ENCODE measurements at regions not wholly inside any gene's neighbourhood (a gene's known extent, or its start where the extent isn't known, plus 50 kb on each side); places are given as distances from the start of the nearest gene placed in this dataset.

- TF ChIP-seq CTCF (IDR thresholded peaks at IDR 0.05) (no peak), POLR2A (IDR thresholded peaks at IDR 0.05) (no peak)
Measured at GRCh38 chr6:40299681-40300080, 287.5 kb downstream of the LRFN2 start.

Measured in lower leg skin (tissue), 3 donors.